SK-N-SH (cell line): ENCODE measurements at regions not wholly inside any gene's neighbourhood (a gene's known extent, or its start where the extent isn't known, plus 50 kb on each side); places are given as distances from the start of the nearest gene placed in this dataset.

Experiments used
- CTCF ChIA-PET: fragments of 300-600, 350-600 bp; formaldehyde crosslinking; extraction: SDS; loops from one replicate; lab custom pipeline; 2021; lab: Yijun Ruan, JAX
- POLR2A ChIA-PET: fragments of 350-600 bp; sonication (Branson Sonifier 250); formaldehyde crosslinking; extraction: SDS; loops from one replicate; lab custom pipeline; 2020; ENCODE audit warnings: antibody characterized with exemption, inconsistent platforms; lab: Yijun Ruan, JAX
- DNase-seq: peaks from one replicate; pipeline ENCODE4 v3.0.0; 2012
- H2AFZ ChIP-seq: fragments of 200-600 bp; sonication (generic); 2 replicates; pipeline ENCODE4 v1.8.1; 2016; ENCODE audit warnings: antibody characterized with exemption, mild to moderate bottlenecking, low read depth
- H3F3A ChIP-seq: fragments of 200-600 bp; sonication (generic); replicated peaks from 2 replicates; pipeline ENCODE3; 2016; ENCODE audit warnings: antibody characterized with exemption, mild to moderate bottlenecking; ENCODE audit not compliant: insufficient read depth
- H3K27ac ChIP-seq, 2 experiments: fragments of 200-500 bp in 1 of 2; fragments of 200-600 bp in 1 of 2; sonication (Bioruptor generic) in 1 of 2; sonication (generic), shearing (Covaris generic) in 1 of 2; 2 replicates each; pipeline versions ENCODE4 v1.5.1 to v1.6.1; 2014 to 2016; ENCODE audit warnings: low read depth in 2 of 2, inconsistent platforms in 1 of 2, low read length in 1 of 2, mild to moderate bottlenecking in 1 of 2, mixed read lengths in 1 of 2
- H3K27me3 ChIP-seq: fragments of 200-600 bp; sonication (generic), shearing (Covaris generic); 2 replicates; pipeline ENCODE4 v1.6.1; 2016; ENCODE audit warnings: mixed run types; ENCODE audit not compliant: insufficient read depth
- H3K36me3 ChIP-seq, 2 experiments: fragments of 200-500 bp in 1 of 2; fragments of 200-600 bp in 1 of 2; sonication (Bioruptor generic) in 1 of 2; sonication (generic) in 1 of 2; replicated peaks in 1 of 2; 2 replicates each; pipeline versions ENCODE3 to v1.5.1; 2014 to 2016; ENCODE audit warnings: low read length in 1 of 2, mild to moderate bottlenecking in 1 of 2; ENCODE audit not compliant: insufficient read depth in 2 of 2, control insufficient read depth in 1 of 2
- H3K4me1 ChIP-seq, 2 experiments: fragments of 200-500 bp in 1 of 2; fragments of 200-600 bp in 1 of 2; sonication (Bioruptor generic) in 1 of 2; sonication (generic), shearing (Covaris generic) in 1 of 2; 2 replicates each; pipeline versions ENCODE4 v1.5.1 to v1.6.1; 2014 to 2016; ENCODE audit warnings: low read depth in 1 of 2, low read length in 1 of 2, mixed run types in 1 of 2; ENCODE audit not compliant: insufficient read depth in 2 of 2, control insufficient read depth in 1 of 2
- H3K4me2 ChIP-seq: fragments of 200-600 bp; sonication (generic), shearing (Covaris generic); 2 replicates; pipeline ENCODE4 v1.6.1; 2017; ENCODE audit warnings: mixed run types
- H3K4me3 ChIP-seq, 2 experiments: fragments of 200-500 bp in 1 of 2; fragments of 200-600 bp in 1 of 2; sonication (Bioruptor generic) in 1 of 2; sonication (generic), shearing (Covaris generic) in 1 of 2; 2 replicates each; pipeline versions ENCODE4 v1.5.1 to v1.8.1; 2014 to 2016; ENCODE audit warnings: low read depth in 2 of 2, inconsistent platforms in 1 of 2, low read length in 1 of 2, mild to moderate bottlenecking in 1 of 2, mixed read lengths in 1 of 2, moderate library complexity in 1 of 2
- H3K79me2 ChIP-seq: fragments of 200-600 bp; sonication (generic); 2 replicates; pipeline ENCODE4 v1.8.1; 2017; ENCODE audit warnings: mild to moderate bottlenecking; ENCODE audit not compliant: insufficient read depth
- H3K9ac ChIP-seq: fragments of 200-600 bp; sonication (generic); 2 replicates; pipeline ENCODE4 v1.6.1; 2017; ENCODE audit warnings: mixed run types
- H3K9me2 ChIP-seq: fragments of 200-600 bp; sonication (generic); 2 replicates; pipeline ENCODE4 v1.6.1; 2017; ENCODE audit warnings: mixed run types
- H3K9me3 ChIP-seq: fragments of 200-600 bp; sonication (generic); 2 replicates; pipeline ENCODE4 v1.6.1; 2017; ENCODE audit warnings: mixed run types, mild to moderate bottlenecking, moderate library complexity
- H4K20me1 ChIP-seq: fragments of 200-600 bp; sonication (generic); 2 replicates; pipeline ENCODE4 v1.6.1; 2017; ENCODE audit warnings: mild to moderate bottlenecking, mixed run types; ENCODE audit not compliant: insufficient read depth
- FOSL2 ChIP-seq: IDR thresholded peaks from 2 replicates; pipeline ENCODE4 v1.4.0; 2012; ENCODE audit warnings: low read depth, mild to moderate bottlenecking, moderate library complexity, borderline replicate concordance
- IRF3 ChIP-seq: fragments of 150-350 bp; IDR thresholded peaks from 2 replicates; pipeline ENCODE4 v1.6.1; 2016; ENCODE audit warnings: mild to moderate bottlenecking, low read depth, low read length
- JUND ChIP-seq: IDR thresholded peaks from 2 replicates; pipeline ENCODE4 v1.4.0; 2012
- NFIC ChIP-seq: IDR thresholded peaks from 2 replicates; pipeline ENCODE4 v1.4.0; 2012; ENCODE audit warnings: borderline replicate concordance
- RXRA ChIP-seq: IDR thresholded peaks from 2 replicates; pipeline ENCODE4 v1.4.0; 2012; ENCODE audit warnings: low read depth, mild to moderate bottlenecking, borderline replicate concordance
- SMC3 ChIP-seq: IDR thresholded peaks from 2 replicates; pipeline ENCODE4 v1.6.1; 2012; ENCODE audit warnings: low read depth, low read length, improper control_type of control experiment
- TCF12 ChIP-seq: IDR thresholded peaks from 2 replicates; pipeline ENCODE4 v1.4.0; 2012
- USF1 ChIP-seq: IDR thresholded peaks from 2 replicates; pipeline ENCODE4 v1.4.0; 2012; ENCODE audit warnings: low read depth, borderline replicate concordance
- YY1 ChIP-seq: IDR thresholded peaks from 2 replicates; pipeline ENCODE4 v1.4.0; 2012; ENCODE audit warnings: low read depth, mild to moderate bottlenecking
- WGBS: methylation state at CpG from one replicate; pipeline ENCODE4 v1.1.6; 2017; ENCODE audit warnings: low lambda C conversion rate; 5-methylcytosine and 5-hydroxymethylcytosine counted together
- TF ChIP-seq, protein P1 (sequence below): fragments of 150-350 bp; IDR thresholded peaks from 2 replicates; pipeline ENCODE4 v1.6.1; 2017; ENCODE audit warnings: antibody characterized with exemption, low read length, low read depth, borderline replicate concordance
- TF ChIP-seq, protein P2 (sequence below): IDR thresholded peaks from 2 replicates; pipeline ENCODE4; 2012
- TF ChIP-seq, protein P3 (sequence below): IDR thresholded peaks from 2 replicates; pipeline ENCODE4 v1.6.1; 2012; ENCODE audit warnings: mild to moderate bottlenecking, low read depth, low read length, moderate library complexity

DNA sequence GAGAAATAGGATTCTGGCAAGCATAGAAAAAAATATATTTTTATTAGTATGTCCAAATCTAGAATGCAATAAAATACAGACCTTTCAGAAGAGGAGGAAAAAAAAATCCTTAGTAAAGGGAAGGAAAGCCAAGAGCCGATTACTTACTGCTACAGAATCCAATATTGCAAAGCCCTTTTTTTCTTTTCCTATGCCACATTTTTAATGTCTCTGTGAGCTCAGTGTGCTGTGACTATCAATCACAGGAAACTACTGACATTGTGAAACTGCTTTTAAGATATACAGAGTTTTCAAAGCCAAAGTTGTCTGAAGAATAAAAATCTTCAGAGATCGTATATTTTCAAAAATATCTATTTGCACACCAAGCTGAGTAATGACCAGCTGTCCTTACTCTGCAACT lies 120.4 kb downstream of the CHD9NB start:
- TF ChIP-seq, protein P1, sequence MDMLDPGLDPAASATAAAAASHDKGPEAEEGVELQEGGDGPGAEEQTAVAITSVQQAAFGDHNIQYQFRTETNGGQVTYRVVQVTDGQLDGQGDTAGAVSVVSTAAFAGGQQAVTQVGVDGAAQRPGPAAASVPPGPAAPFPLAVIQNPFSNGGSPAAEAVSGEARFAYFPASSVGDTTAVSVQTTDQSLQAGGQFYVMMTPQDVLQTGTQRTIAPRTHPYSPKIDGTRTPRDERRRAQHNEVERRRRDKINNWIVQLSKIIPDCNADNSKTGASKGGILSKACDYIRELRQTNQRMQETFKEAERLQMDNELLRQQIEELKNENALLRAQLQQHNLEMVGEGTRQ, result no peak
- TF ChIP-seq IRF3, result no peak
- no peak for TF ChIP-seq TCF12
- no peak for TF ChIP-seq NFIC
- no peak for TF ChIP-seq SMC3
- TF ChIP-seq JUND, result no peak
- TF ChIP-seq FOSL2, result no peak
- TF ChIP-seq, protein P2, sequence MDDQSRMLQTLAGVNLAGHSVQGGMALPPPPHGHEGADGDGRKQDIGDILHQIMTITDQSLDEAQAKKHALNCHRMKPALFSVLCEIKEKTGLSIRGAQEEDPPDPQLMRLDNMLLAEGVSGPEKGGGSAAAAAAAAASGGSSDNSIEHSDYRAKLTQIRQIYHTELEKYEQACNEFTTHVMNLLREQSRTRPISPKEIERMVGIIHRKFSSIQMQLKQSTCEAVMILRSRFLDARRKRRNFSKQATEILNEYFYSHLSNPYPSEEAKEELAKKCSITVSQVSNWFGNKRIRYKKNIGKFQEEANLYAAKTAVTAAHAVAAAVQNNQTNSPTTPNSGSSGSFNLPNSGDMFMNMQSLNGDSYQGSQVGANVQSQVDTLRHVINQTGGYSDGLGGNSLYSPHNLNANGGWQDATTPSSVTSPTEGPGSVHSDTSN, result no peak
- TF ChIP-seq, protein P3, sequence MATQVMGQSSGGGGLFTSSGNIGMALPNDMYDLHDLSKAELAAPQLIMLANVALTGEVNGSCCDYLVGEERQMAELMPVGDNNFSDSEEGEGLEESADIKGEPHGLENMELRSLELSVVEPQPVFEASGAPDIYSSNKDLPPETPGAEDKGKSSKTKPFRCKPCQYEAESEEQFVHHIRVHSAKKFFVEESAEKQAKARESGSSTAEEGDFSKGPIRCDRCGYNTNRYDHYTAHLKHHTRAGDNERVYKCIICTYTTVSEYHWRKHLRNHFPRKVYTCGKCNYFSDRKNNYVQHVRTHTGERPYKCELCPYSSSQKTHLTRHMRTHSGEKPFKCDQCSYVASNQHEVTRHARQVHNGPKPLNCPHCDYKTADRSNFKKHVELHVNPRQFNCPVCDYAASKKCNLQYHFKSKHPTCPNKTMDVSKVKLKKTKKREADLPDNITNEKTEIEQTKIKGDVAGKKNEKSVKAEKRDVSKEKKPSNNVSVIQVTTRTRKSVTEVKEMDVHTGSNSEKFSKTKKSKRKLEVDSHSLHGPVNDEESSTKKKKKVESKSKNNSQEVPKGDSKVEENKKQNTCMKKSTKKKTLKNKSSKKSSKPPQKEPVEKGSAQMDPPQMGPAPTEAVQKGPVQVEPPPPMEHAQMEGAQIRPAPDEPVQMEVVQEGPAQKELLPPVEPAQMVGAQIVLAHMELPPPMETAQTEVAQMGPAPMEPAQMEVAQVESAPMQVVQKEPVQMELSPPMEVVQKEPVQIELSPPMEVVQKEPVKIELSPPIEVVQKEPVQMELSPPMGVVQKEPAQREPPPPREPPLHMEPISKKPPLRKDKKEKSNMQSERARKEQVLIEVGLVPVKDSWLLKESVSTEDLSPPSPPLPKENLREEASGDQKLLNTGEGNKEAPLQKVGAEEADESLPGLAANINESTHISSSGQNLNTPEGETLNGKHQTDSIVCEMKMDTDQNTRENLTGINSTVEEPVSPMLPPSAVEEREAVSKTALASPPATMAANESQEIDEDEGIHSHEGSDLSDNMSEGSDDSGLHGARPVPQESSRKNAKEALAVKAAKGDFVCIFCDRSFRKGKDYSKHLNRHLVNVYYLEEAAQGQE, result no peak
- TF ChIP-seq RXRA, result no peak
- no peak for TF ChIP-seq USF1
- TF ChIP-seq YY1, result no peak
- ChIA-PET CTCF (interaction anchor here (1.1 kb wide), 1 partner anchor 19 kb away, joined by 5 read pairs; no protein-coding TSS in a partner anchor), POLR2A (no interaction called here)
- Histone ChIP-seq H3K36me3 (no peaks in the 10 kb centered on the region), H3K27ac (no peak overlapping the region), H3K27me3 (no peaks in the 10 kb centered on the region), H3F3A (no peaks in the 10 kb centered on the region), H3K4me2 (no peak overlapping the region), H2AFZ (no peak overlapping the region), H3K79me2 (no peaks in the 10 kb centered on the region), H3K9me3 (no peaks in the 10 kb centered on the region), H3K9me2 (no peaks in the 10 kb centered on the region), H3K4me1 (peaks cover 0 to 2% of the 10 kb centered on the region in 2 experiments; a peak in 2 of 4 replicates), H4K20me1 (no peaks in the 10 kb centered on the region), H3K4me3 (no peak overlapping the region), H3K9ac (no peak overlapping the region)
- no peak for DNase-seq
- WGBS, result 24% methylated on average over 2 of the region's 2 CpGs
